ENCODE measurements at regions not wholly inside any gene's neighbourhood (a gene's known extent, or its start where the extent isn't known, plus 50 kb on each side); places are given as distances from the start of the nearest gene placed in this dataset.

DNA sequence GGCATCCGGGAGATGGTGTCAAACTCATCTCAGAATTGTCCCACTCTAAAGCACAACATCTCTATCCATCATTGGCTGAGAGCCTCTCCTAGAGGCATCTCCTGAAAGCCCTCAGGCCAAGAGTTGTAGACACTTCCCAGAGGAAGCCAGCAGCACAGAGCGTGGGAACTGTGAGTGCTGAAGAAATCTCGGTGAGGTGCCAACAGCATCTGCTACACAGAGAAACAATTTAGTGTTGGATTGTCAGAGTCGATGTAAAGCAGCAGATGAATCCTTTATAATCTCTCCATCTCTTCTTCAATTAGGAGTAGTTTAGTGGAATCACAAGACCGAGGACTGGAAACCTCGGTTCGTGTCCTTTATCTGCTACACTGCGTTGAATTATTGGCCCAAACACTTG lies 172.2 kb downstream of the C7orf25 start:
- Histone ChIP-seq H3K36me3 (ENCODE audit: control insufficient read depth, insufficient read depth, low read length) (no peaks in the 10 kb centered on the region), H3K79me1 (ENCODE audit: low read length) (no peaks in the 10 kb centered on the region), H3K4ac (ENCODE audit: low read depth, low read length) (no peak overlapping the region), H3K4me2 (ENCODE audit: low read length) (no peak overlapping the region), H4K8ac (ENCODE audit: low read depth, low read length) (no peak overlapping the region), H3K27me3 (ENCODE audit: insufficient read depth, low read length, poor library complexity) (no peaks in the 10 kb centered on the region), H3K27ac (ENCODE audit: low read depth, low read length) (no peak overlapping the region), H3K79me2 (ENCODE audit: control insufficient read depth, insufficient read depth, low read length) (no peaks in the 10 kb centered on the region), H2BK120ac (ENCODE audit: low read depth, low read length) (no peak overlapping the region), H2BK15ac (replicated peaks; ENCODE audit: low read depth) (no peak overlapping the region), H3K56ac (ENCODE audit: low read length) (no peak overlapping the region), H2AK5ac (ENCODE audit: low read length) (no peak overlapping the region), H3K9ac (ENCODE audit: low read length) (no peak overlapping the region), H3K18ac (ENCODE audit: low read length) (no peak overlapping the region), H2BK5ac (ENCODE audit: low read length) (no peak overlapping the region), H3K4me3 (ENCODE audit: low read length) (no peak overlapping the region), H3K23ac (ENCODE audit: low read length) (no peak overlapping the region), H4K5ac (ENCODE audit: low read length) (no peak overlapping the region), H3K4me1 (ENCODE audit: control insufficient read depth, low read depth, low read length) (no peaks in the 10 kb centered on the region)
- no CpG with 5 or more reads among the region's 8 CpGs for WGBS (ENCODE audit: extremely low coverage, insufficient coverage, low lambda C conversion rate)
- DNase-seq: no peak

DNA sequence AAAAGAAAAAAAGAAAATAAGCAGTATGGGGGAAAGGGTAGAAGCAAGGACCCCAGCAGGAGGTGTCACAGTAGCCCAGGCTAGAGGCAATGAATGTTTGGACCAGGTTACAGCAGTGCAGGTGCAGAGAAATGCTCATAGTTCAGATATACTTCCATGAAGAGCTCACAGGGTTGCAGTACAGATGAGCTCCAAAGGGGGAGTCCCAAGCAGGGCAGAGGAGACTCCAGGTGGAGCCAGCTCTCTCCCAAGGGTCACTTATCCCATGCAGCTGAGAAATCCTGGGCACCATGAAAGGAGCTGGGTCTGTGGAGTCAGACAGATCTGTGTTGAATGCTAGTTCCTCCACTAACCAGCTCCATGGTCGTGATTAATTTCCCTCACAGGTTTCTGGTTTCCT lies 174.9 kb downstream of the C7orf25 start:
- no peaks in the 10 kb centered on the region for H3K27me3 ChIP-seq (ENCODE audit: insufficient read depth, low read length, poor library complexity)
- H3K27ac ChIP-seq (ENCODE audit: low read depth, low read length): no peak overlapping the region
- H3K36me3 ChIP-seq (ENCODE audit: control insufficient read depth, insufficient read depth, low read length): no peaks in the 10 kb centered on the region
- no peak overlapping the region for H2BK120ac ChIP-seq (ENCODE audit: low read depth, low read length)
- no peak overlapping the region for H3K9ac ChIP-seq (ENCODE audit: low read length)
- no peak overlapping the region for H2BK5ac ChIP-seq (ENCODE audit: low read length)
- H2AK5ac ChIP-seq (ENCODE audit: low read length): no peak overlapping the region
- H3K4me2 ChIP-seq (ENCODE audit: low read length): no peak overlapping the region
- H4K5ac ChIP-seq (ENCODE audit: low read length): no peak overlapping the region
- H3K4me1 ChIP-seq (ENCODE audit: control insufficient read depth, low read depth, low read length): no peaks in the 10 kb centered on the region
- H3K23ac ChIP-seq (ENCODE audit: low read length): no peak overlapping the region
- DNase-seq: peak; percentile 69
- H3K4me3 ChIP-seq (ENCODE audit: low read length): no peak overlapping the region
- H3K56ac ChIP-seq (ENCODE audit: low read length): no peak overlapping the region
- no peak overlapping the region for H4K8ac ChIP-seq (ENCODE audit: low read depth, low read length)
- H3K79me2 ChIP-seq (ENCODE audit: control insufficient read depth, insufficient read depth, low read length): no peaks in the 10 kb centered on the region
- no peak overlapping the region for H3K18ac ChIP-seq (ENCODE audit: low read length)
- H3K4ac ChIP-seq (ENCODE audit: low read depth, low read length): no peak overlapping the region
- H2BK15ac ChIP-seq (replicated peaks; ENCODE audit: low read depth): no peak overlapping the region
- WGBS (ENCODE audit: extremely low coverage, insufficient coverage, low lambda C conversion rate): no CpG with 5 or more reads among the region's 1 CpG
- H3K79me1 ChIP-seq (ENCODE audit: low read length): no peaks in the 10 kb centered on the region

DNA sequence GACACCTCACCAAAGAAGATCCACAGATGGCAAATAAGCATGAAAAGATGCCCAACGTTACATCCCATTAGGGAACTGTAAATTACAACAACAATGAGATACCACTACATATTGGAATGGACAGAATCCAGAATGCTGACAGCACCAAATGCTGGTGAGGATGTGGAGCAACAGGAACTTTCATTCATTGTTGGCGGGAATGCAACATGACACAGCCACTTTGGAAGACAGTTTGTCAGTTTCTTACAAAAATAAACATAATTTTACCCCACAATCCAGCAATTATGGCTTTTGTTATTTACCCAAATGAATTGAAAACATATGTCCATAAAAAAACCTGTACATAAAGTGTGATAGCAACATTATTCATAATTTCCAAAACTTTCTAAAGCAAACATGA lies 176.8 kb downstream of the C7orf25 start:
- H3K56ac ChIP-seq (ENCODE audit: low read length): no peak overlapping the region
- H2AK5ac ChIP-seq (ENCODE audit: low read length): no peak overlapping the region
- no peaks in the 10 kb centered on the region for H3K79me2 ChIP-seq (ENCODE audit: control insufficient read depth, insufficient read depth, low read length)
- H3K4me1 ChIP-seq (ENCODE audit: control insufficient read depth, low read depth, low read length): no peaks in the 10 kb centered on the region
- no peaks in the 10 kb centered on the region for H3K79me1 ChIP-seq (ENCODE audit: low read length)
- no peaks in the 10 kb centered on the region for H3K27me3 ChIP-seq (ENCODE audit: insufficient read depth, low read length, poor library complexity)
- no peak overlapping the region for H2BK5ac ChIP-seq (ENCODE audit: low read length)
- H3K18ac ChIP-seq (ENCODE audit: low read length): no peak overlapping the region
- no peak overlapping the region for H3K4me3 ChIP-seq (ENCODE audit: low read length)
- no peaks in the 10 kb centered on the region for H3K36me3 ChIP-seq (ENCODE audit: control insufficient read depth, insufficient read depth, low read length)
- H3K23ac ChIP-seq (ENCODE audit: low read length): no peak overlapping the region
- H2BK15ac ChIP-seq (replicated peaks; ENCODE audit: low read depth): no peak overlapping the region
- no peak overlapping the region for H2BK120ac ChIP-seq (ENCODE audit: low read depth, low read length)
- no peak overlapping the region for H3K9ac ChIP-seq (ENCODE audit: low read length)
- H3K27ac ChIP-seq (ENCODE audit: low read depth, low read length): no peak overlapping the region
- WGBS (ENCODE audit: extremely low coverage, insufficient coverage, low lambda C conversion rate): no CpG with 5 or more reads among the region's 2 CpGs
- no peak overlapping the region for H4K8ac ChIP-seq (ENCODE audit: low read depth, low read length)
- H3K4ac ChIP-seq (ENCODE audit: low read depth, low read length): no peak overlapping the region
- H4K5ac ChIP-seq (ENCODE audit: low read length): no peak overlapping the region
- no peak overlapping the region for H3K4me2 ChIP-seq (ENCODE audit: low read length)
- no peak for DNase-seq

DNA sequence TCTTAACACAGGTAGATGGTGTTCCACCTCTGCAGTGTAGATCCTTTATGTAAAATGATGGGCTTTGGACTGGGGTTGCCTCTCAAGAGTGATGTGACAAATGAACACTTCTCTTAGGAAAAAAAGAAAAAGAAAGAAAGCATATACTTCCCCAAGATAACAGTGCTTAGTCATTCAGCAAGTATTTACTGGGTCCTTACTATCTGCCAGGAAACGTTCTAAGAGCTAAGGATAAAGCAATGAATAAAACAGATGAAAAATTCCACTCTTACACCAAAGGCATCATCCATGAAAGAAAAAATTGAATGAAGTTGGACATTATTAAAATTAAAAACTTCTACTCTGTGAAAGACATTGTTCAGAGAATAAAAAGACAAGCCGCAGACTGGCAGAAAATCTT lies 177.3 kb downstream of the C7orf25 start:
- H3K27ac ChIP-seq (ENCODE audit: low read depth, low read length): no peak overlapping the region
- no peaks in the 10 kb centered on the region for H3K4me1 ChIP-seq (ENCODE audit: control insufficient read depth, low read depth, low read length)
- no peaks in the 10 kb centered on the region for H3K79me2 ChIP-seq (ENCODE audit: control insufficient read depth, insufficient read depth, low read length)
- H2BK5ac ChIP-seq (ENCODE audit: low read length): no peak overlapping the region
- H4K5ac ChIP-seq (ENCODE audit: low read length): no peak overlapping the region
- H3K9ac ChIP-seq (ENCODE audit: low read length): no peak overlapping the region
- H2AK5ac ChIP-seq (ENCODE audit: low read length): no peak overlapping the region
- DNase-seq: no peak
- no peak overlapping the region for H2BK15ac ChIP-seq (replicated peaks; ENCODE audit: low read depth)
- no peak overlapping the region for H3K23ac ChIP-seq (ENCODE audit: low read length)
- H3K79me1 ChIP-seq (ENCODE audit: low read length): no peaks in the 10 kb centered on the region
- no peak overlapping the region for H4K8ac ChIP-seq (ENCODE audit: low read depth, low read length)
- H3K56ac ChIP-seq (ENCODE audit: low read length): no peak overlapping the region
- no peaks in the 10 kb centered on the region for H3K36me3 ChIP-seq (ENCODE audit: control insufficient read depth, insufficient read depth, low read length)
- no peak overlapping the region for H3K18ac ChIP-seq (ENCODE audit: low read length)
- no peaks in the 10 kb centered on the region for H3K27me3 ChIP-seq (ENCODE audit: insufficient read depth, low read length, poor library complexity)
- no peak overlapping the region for H2BK120ac ChIP-seq (ENCODE audit: low read depth, low read length)
- H3K4me3 ChIP-seq (ENCODE audit: low read length): no peak overlapping the region
- no CpG with 5 or more reads among the region's 2 CpGs for WGBS (ENCODE audit: extremely low coverage, insufficient coverage, low lambda C conversion rate)
- no peak overlapping the region for H3K4ac ChIP-seq (ENCODE audit: low read depth, low read length)
- no peak overlapping the region for H3K4me2 ChIP-seq (ENCODE audit: low read length)

DNA sequence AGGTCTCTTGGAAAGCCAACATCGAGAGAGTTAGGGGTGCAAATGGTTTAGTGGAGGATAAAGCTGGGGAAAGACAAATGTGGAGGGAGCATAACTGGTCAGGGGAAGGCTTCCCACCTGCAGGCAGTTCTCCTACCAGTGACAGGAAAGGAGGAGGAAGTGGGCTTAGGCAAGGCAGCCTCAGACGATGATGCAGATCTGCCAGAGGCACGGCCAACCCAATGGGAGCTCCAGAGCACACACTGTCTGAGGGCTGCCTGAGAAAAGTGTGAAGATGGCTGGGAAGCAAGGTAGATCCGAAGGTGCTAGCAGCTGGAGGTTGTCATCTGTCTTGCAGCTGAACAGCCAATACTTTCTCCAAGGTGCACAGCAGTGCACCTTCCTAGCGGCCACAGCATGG lies 178.8 kb downstream of the C7orf25 start:
- H2BK5ac ChIP-seq (ENCODE audit: low read length): no peak overlapping the region
- H3K18ac ChIP-seq (ENCODE audit: low read length): no peak overlapping the region
- no peak overlapping the region for H3K9ac ChIP-seq (ENCODE audit: low read length)
- H2BK120ac ChIP-seq (ENCODE audit: low read depth, low read length): no peak overlapping the region
- no peak overlapping the region for H2AK5ac ChIP-seq (ENCODE audit: low read length)
- H3K23ac ChIP-seq (ENCODE audit: low read length): no peak overlapping the region
- DNase-seq: no peak
- H4K8ac ChIP-seq (ENCODE audit: low read depth, low read length): no peak overlapping the region
- H3K27ac ChIP-seq (ENCODE audit: low read depth, low read length): no peak overlapping the region
- H4K5ac ChIP-seq (ENCODE audit: low read length): no peak overlapping the region
- H3K4me1 ChIP-seq (ENCODE audit: control insufficient read depth, low read depth, low read length): no peaks in the 10 kb centered on the region
- no peaks in the 10 kb centered on the region for H3K79me2 ChIP-seq (ENCODE audit: control insufficient read depth, insufficient read depth, low read length)
- no peak overlapping the region for H3K4me3 ChIP-seq (ENCODE audit: low read length)
- no peak overlapping the region for H3K4ac ChIP-seq (ENCODE audit: low read depth, low read length)
- H2BK15ac ChIP-seq (replicated peaks; ENCODE audit: low read depth): no peak overlapping the region
- WGBS (ENCODE audit: extremely low coverage, insufficient coverage, low lambda C conversion rate): no CpG with 5 or more reads among the region's 5 CpGs
- no peak overlapping the region for H3K56ac ChIP-seq (ENCODE audit: low read length)
- no peak overlapping the region for H3K4me2 ChIP-seq (ENCODE audit: low read length)
- no peaks in the 10 kb centered on the region for H3K36me3 ChIP-seq (ENCODE audit: control insufficient read depth, insufficient read depth, low read length)
- H3K79me1 ChIP-seq (ENCODE audit: low read length): no peaks in the 10 kb centered on the region
- no peaks in the 10 kb centered on the region for H3K27me3 ChIP-seq (ENCODE audit: insufficient read depth, low read length, poor library complexity)

DNA sequence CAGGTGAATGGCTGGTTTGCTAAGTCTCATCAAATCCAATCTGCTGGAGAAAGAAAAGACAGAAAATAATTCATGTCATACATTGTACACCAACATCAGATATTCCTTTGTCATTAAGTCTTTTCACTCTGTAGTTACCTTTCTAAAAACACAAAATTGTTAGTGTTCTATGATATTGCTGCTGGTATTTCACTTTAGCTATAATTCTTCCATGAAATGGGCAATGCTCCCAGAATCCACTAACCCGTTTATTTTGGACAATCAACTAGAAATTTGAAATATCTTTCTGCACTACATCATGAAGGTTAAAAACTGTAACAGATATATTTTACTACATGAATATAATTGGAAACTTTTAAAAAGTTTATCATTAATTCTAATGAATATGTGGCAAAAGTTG lies 181.3 kb downstream of the C7orf25 start:
- Histone ChIP-seq H4K8ac (ENCODE audit: low read depth, low read length) (no peak overlapping the region), H3K27me3 (ENCODE audit: insufficient read depth, low read length, poor library complexity) (no peaks in the 10 kb centered on the region), H4K5ac (ENCODE audit: low read length) (no peak overlapping the region), H2BK120ac (ENCODE audit: low read depth, low read length) (no peak overlapping the region), H3K79me2 (ENCODE audit: control insufficient read depth, insufficient read depth, low read length) (no peaks in the 10 kb centered on the region), H2BK5ac (ENCODE audit: low read length) (no peak overlapping the region), H3K4me2 (ENCODE audit: low read length) (no peak overlapping the region), H3K4ac (ENCODE audit: low read depth, low read length) (no peak overlapping the region), H3K18ac (ENCODE audit: low read length) (no peak overlapping the region), H3K23ac (ENCODE audit: low read length) (no peak overlapping the region), H2BK15ac (replicated peaks; ENCODE audit: low read depth) (no peak overlapping the region), H3K79me1 (ENCODE audit: low read length) (no peaks in the 10 kb centered on the region), H3K56ac (ENCODE audit: low read length) (no peak overlapping the region), H3K4me1 (ENCODE audit: control insufficient read depth, low read depth, low read length) (no peaks in the 10 kb centered on the region), H2AK5ac (ENCODE audit: low read length) (no peak overlapping the region), H3K4me3 (ENCODE audit: low read length) (no peak overlapping the region), H3K9ac (ENCODE audit: low read length) (no peak overlapping the region), H3K27ac (ENCODE audit: low read depth, low read length) (no peak overlapping the region), H3K36me3 (ENCODE audit: control insufficient read depth, insufficient read depth, low read length) (no peaks in the 10 kb centered on the region)
- WGBS (ENCODE audit: extremely low coverage, insufficient coverage, low lambda C conversion rate): no CpG with 5 or more reads among the region's 1 CpG
- DNase-seq: no peak

Measured in mesendoderm (in vitro differentiated cells).